Ectodermal cell (in vitro differentiated cells): ENCODE measurements at regions not wholly inside any gene's neighbourhood (a gene's known extent, or its start where the extent isn't known, plus 50 kb on each side); places are given as distances from the start of the nearest gene placed in this dataset.

Experiments
- H3K27ac ChIP-seq: 2 replicates; pipeline ENCODE4 v1.7.0; 2013; ENCODE audit warnings: mild to moderate bottlenecking, low read depth, low read length; ENCODE audit not compliant: insufficient read depth, poor library complexity, severe bottlenecking
- H3K27me3 ChIP-seq: 2 replicates; pipeline ENCODE4 v1.7.0; 2013; ENCODE audit warnings: mild to moderate bottlenecking, low read length; ENCODE audit not compliant: insufficient read depth, control insufficient read depth, poor library complexity, severe bottlenecking
- H3K36me3 ChIP-seq: one replicate; pipeline ENCODE4 v1.7.0; 2013; ENCODE audit warnings: low read length; ENCODE audit not compliant: control insufficient read depth, insufficient read depth
- H3K4me1 ChIP-seq: one replicate; pipeline ENCODE4 v1.7.0; 2013; ENCODE audit warnings: low read length; ENCODE audit not compliant: control insufficient read depth, insufficient read depth
- H3K4me3 ChIP-seq: 2 replicates; pipeline ENCODE4 v1.7.0; 2013; ENCODE audit warnings: low read depth, low read length, control low read depth; ENCODE audit not compliant: insufficient read depth
- H3K9me3 ChIP-seq: 2 replicates; pipeline ENCODE4 v1.7.0; 2013; ENCODE audit warnings: mild to moderate bottlenecking, low read length, moderate library complexity; ENCODE audit not compliant: control insufficient read depth
- WGBS, 2 experiments: methylation state at CpG; one replicate each; pipeline ENCODE4 v1.1.7; 2013; ENCODE audit warnings: missing lambda C conversion rate in 2 of 2; 5-methylcytosine and 5-hydroxymethylcytosine counted together

DNA sequence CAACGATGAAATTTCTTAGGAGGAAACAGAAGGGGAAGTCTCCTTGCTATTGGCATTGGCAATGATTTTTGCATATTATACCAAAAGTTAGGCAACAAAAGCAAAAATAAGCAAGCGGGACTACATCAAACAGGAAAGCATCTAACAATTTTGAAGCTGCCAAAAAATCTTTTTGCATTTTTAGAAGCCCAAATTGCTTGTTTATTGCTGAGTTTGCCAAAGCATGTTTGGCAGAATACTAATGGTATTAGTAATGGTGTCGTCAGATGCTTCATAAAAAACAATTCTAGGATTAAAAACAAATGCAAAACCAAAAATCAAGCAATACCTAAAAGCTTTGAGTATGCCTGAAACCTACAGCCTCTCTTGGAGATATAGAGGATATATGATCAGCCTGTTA is 80.0 kb downstream of the GALR1 start:
- no peaks in the 10 kb centered on the region for H3K36me3 ChIP-seq
- no peak overlapping the region for H3K4me3 ChIP-seq
- H3K4me1 ChIP-seq: no peaks in the 10 kb centered on the region
- no peaks in the 10 kb centered on the region for H3K9me3 ChIP-seq
- 95 to 97% methylated on average over 2 of the region's 3 CpGs for WGBS, 2 experiments
- H3K27me3 ChIP-seq: no peaks in the 10 kb centered on the region
- no peak overlapping the region for H3K27ac ChIP-seq

DNA sequence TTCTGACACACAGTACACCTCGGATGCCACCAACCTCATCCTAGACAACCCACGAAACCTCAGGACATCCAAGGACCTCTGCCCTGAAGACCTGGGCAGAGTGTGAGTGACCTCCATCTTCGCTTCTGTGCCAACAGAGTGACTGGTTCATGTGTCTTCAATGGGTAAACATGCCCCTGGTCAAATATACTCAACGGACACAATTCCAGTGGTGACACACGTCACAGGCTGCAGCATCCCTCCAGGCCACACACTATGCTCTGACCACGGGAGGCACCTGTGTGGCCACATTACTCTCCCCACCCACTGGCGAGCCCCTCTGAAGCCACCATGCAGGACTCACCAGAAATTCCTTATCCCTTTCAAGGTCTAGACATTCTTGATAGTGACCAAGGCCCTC is 85.2 kb downstream of the GALR1 start:
- H3K27me3 ChIP-seq: no peaks in the 10 kb centered on the region
- H3K9me3 ChIP-seq: no peaks in the 10 kb centered on the region
- 80 to 81% methylated on average over 7 of the region's 7 CpGs for WGBS, 2 experiments
- H3K4me1 ChIP-seq: no peaks in the 10 kb centered on the region
- no peaks in the 10 kb centered on the region for H3K36me3 ChIP-seq
- no peak overlapping the region for H3K4me3 ChIP-seq
- H3K27ac ChIP-seq: no peak overlapping the region

DNA sequence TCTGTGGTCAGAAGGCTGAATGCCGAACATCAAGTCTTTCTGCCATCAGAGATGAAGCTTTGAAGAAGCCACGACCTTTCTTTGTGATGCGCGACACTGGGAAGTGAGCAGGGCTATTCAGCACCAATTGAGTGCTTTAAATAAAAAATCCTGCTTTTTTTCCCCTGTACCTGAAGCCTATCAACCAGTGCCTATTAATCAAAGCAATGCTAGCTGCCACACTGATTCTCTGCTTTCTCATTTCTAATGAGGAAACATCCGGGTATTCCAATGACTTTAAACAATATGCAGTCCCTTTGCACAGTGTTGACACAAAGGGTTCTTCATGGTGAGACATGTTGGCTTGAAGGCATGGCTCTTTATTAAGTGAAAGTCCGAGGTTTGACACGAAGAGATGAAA is 88.0 kb downstream of the GALR1 start:
- Histone ChIP-seq H3K36me3 (no peaks in the 10 kb centered on the region), H3K9me3 (no peaks in the 10 kb centered on the region), H3K27ac (no peak overlapping the region), H3K4me3 (no peak overlapping the region), H3K4me1 (no peaks in the 10 kb centered on the region), H3K27me3 (no peaks in the 10 kb centered on the region)
- 67 to 68% methylated on average over 7 of the region's 7 CpGs for WGBS, 2 experiments

DNA sequence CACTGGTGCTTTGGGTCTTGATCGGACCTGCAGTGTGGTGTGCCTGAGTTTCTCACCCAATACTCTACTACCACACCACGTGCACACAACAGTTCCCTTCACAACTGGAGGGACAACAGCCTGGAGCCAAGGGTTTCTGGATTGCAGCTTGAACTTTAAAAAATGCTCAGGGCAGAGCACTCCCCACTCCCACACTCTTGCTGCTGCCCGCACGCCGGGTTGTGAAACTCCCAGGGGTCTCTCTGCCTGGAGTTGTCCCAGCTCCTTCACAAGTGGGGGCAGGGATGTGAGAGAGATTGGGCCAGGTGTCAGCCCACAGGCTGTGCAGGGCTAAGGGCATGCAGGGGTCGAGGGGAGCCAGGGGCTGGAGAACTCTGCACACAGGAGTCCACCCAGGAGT is 89.4 kb downstream of the GALR1 start:
- 84 to 94% methylated on average over 6 of the region's 6 CpGs for WGBS, 2 experiments
- no peaks in the 10 kb centered on the region for H3K4me1 ChIP-seq

DNA sequence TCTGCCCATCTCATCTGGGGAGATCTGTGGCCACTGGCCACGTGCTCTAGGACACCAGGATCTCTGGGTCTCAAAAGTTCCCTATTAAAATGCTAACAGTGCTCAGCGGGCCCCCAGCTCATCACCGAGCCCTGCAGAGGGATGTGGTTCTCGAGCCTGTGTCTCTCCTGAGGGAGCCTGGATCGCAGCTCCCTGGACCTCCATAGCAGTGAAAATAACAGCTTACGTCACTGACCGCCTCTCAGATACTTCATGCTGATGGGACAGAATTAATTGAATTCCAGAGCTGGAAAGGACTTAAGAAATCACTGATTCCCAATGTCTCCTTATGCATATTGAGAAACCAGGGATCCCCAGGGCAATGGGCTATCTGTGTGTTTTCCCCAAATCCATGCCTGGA is 90.0 kb downstream of the GALR1 start:
- no peaks in the 10 kb centered on the region for H3K4me1 ChIP-seq
- H3K27ac ChIP-seq: no peak overlapping the region
- no peaks in the 10 kb centered on the region for H3K9me3 ChIP-seq
- H3K36me3 ChIP-seq: no peaks in the 10 kb centered on the region
- H3K4me3 ChIP-seq: no peak overlapping the region
- no peaks in the 10 kb centered on the region for H3K27me3 ChIP-seq
- 76 to 81% methylated on average over 7 of the region's 7 CpGs for WGBS, 2 experiments

More for the DNA sequence above, 89.4 kb downstream of the GALR1 start:
- Histone ChIP-seq H3K9me3 (no peaks in the 10 kb centered on the region), H3K4me3 (no peak overlapping the region), H3K27ac (no peak overlapping the region), H3K36me3 (no peaks in the 10 kb centered on the region), H3K27me3 (no peaks in the 10 kb centered on the region)

DNA sequence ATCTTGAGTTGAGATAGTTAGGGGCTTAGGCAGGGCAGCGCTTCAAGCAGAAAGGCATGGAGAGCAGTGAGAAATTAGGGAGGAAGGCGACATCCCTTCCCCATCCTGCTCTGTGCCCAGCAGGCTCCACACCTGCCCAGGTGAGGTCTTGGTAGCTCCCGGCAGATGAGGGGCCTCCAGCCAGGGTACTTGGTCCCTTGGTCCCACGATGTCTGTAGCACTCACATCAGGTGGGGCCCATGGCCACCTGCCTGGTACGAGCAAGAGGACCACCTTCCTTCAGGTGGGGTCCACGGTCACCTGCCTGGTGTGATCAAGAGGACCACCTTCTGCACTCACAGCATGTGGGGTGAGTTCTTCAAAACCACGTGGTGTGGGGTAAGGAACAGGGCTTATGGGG is 91.2 kb downstream of the GALR1 start:
- Histone ChIP-seq H3K27me3 (no peaks in the 10 kb centered on the region), H3K27ac (no peak overlapping the region), H3K9me3 (no peaks in the 10 kb centered on the region), H3K4me1 (no peaks in the 10 kb centered on the region), H3K4me3 (no peak overlapping the region), H3K36me3 (no peaks in the 10 kb centered on the region)
- 93 to 96% methylated on average over 7 of the region's 7 CpGs for WGBS, 2 experiments

DNA sequence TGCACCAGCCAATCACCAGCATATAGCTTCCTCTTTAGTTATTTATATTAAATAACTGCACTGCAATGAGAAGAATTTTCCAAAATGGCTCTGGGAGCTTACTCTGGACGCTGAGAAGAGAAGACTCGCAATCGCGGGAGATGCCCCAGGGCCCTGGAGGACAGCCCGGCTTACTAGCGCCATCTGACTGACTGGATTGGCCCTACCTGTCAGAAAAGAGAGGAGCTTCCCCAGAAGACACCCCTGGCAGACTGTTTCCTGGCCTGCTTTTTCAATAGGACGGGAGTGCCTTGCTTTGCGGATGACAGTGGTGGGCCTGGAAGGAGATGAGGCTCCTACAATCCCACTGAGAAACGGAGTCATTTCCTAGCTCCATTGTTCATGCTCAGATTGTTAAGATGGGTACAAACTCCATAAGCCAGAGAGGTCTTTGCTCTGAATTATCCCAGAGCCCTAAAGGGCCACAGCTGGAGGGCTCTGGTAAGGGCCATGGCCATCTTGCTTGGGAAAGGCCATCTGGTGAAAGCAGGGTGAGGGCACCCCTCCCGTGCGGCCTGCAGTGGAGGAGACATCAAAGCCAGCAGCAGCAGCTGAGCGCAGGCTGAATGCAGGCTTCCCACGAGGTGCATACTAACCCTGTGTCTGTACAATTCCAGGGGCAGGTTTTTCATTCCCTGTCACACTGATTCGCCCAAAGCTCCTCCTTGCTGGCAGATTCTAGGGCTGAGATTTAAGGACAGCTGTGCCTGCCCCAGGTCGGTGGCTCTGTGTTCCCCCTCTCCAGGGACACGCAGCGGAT is 92.1 kb downstream of the GALR1 start:
- Histone ChIP-seq H3K4me1 (no peaks in the 10 kb centered on the region), H3K4me3 (no peak overlapping the region), H3K36me3 (no peaks in the 10 kb centered on the region), H3K9me3 (no peaks in the 10 kb centered on the region), H3K27me3 (no peaks in the 10 kb centered on the region), H3K27ac (no peak overlapping the region)
- whole genome bisulfite sequencing, 2 experiments: 91 to 92% methylated on average over 17 of the region's 17 CpGs

DNA sequence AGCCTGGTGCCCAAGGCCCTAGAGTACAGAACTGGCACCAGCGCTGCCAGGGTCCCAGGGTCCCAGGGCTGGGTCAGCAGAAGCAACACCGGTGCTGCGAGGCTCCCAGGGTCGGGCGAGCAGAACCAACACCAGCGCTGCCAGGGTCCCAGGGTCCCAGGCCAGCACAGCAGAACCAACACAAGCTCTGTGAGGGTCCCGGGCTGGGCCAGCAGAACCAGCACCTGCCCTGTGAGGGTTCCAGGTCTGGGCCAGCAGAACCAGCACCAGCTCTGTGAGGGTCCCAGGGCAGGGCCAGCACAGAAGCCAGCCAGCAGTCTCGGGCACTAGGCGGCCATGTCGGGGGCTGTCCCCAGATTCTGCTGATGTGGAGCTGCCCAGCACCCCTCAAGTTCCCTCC is 93.1 kb downstream of the GALR1 start:
- 91% methylated on average over 10 of the region's 10 CpGs for WGBS, 2 experiments
- no peaks in the 10 kb centered on the region for H3K4me1 ChIP-seq
- H3K27me3 ChIP-seq: no peaks in the 10 kb centered on the region
- no peak overlapping the region for H3K27ac ChIP-seq
- no peaks in the 10 kb centered on the region for H3K36me3 ChIP-seq
- no peaks in the 10 kb centered on the region for H3K9me3 ChIP-seq
- no peak overlapping the region for H3K4me3 ChIP-seq

DNA sequence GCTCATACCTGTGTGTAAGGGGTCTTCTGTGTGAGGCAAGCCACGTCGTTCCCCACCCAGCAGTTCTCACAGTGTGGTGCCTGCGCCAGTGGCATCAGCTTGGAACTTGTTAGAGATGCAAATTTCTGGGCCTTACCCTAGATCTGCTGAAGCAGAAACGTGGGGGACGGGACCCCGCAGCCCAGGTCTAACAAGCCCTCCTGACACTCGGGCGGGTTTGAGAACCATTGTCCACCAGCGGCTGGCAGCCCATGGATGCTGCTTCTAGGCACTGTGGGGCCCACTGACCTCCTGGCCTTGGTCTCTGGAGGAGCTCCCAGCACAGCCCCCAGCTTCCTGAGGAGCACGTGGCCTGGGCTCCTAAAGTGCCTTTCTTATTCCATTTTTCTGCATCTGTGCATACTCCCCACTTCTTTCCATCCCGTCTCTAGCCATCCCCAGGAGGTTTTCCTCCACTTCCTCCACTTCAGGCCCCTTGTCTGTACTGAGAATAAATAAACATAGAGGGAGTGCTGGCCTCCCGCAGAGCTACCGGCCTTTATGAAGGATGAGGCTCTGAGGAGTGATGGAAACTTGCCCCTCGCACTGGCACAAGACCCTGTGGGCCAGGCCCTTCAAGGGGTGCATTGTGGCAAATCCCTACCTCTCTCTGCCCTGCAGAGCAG is 94.3 kb downstream of the GALR1 start:
- Histone ChIP-seq H3K36me3 (no peaks in the 10 kb centered on the region), H3K27me3 (no peaks in the 10 kb centered on the region)
- 79 to 85% methylated on average over 14 of the region's 14 CpGs for WGBS, 2 experiments

DNA sequence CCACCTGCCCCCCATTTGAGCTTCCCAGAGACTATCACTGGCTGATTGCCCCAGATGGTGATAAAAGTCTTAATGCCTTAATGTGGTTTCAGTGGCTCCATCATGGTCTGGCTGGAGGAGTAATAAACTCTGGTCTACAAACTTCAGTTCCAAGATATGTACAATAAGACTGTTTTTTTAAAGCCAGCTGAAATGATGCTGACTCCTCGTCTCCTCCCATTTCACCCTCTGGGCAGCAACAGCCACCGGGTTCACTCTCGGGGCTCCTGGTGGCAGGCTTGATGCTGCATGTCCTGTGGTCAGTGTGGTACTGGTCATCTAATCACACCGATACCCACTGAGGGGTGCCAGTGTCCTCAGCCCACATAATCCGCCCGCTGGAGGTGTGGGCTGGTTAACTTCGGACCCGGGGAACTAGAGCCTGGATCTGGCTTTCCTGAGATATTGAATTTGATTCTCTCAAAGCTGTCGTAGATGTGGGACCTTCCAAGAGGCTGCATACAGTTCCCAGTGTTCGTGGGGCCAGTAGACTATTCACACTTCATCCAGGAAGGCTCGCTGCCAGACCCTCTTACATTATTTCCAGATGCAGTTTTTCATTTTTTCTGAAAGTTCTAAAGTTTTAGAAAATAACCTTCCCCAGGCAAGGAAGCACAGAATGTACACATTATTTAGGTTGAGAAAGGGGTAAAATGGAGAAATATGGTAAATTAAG is 95.3 kb downstream of the GALR1 start:
- no peak overlapping the region for H3K27ac ChIP-seq
- 95% methylated on average over 11 of the region's 11 CpGs for WGBS, 2 experiments

More for the DNA sequence above, 94.3 kb downstream of the GALR1 start:
- H3K4me3 ChIP-seq: no peak overlapping the region
- no peaks in the 10 kb centered on the region for H3K9me3 ChIP-seq
- H3K4me1 ChIP-seq: no peaks in the 10 kb centered on the region
- H3K27ac ChIP-seq: no peak overlapping the region

More for the DNA sequence above, 95.3 kb downstream of the GALR1 start:
- Histone ChIP-seq H3K36me3 (no peaks in the 10 kb centered on the region), H3K9me3 (no peaks in the 10 kb centered on the region), H3K27me3 (no peaks in the 10 kb centered on the region), H3K4me3 (no peak overlapping the region), H3K4me1 (no peaks in the 10 kb centered on the region)
